Lower leg skin (tissue), 4 donors: ENCODE measurements at regions not wholly inside any gene's neighbourhood (a gene's known extent, or its start where the extent isn't known, plus 50 kb on each side); places are given as distances from the start of the nearest gene placed in this dataset.
A peak's percentile ranks its signal among the peaks of the same experiment; 100 is the strongest.

Source experiments
- DNase-seq, 2 donors: peaks; one replicate each; pipeline ENCODE4 v3.0.0-alpha.2; 2019; ENCODE audit warnings: low spot score in 2 of 2
- H3K4me3 ChIP-seq: fragments of 200-600 bp; sonication (generic); 2 replicates; pipeline ENCODE4 v1.5.1; 2017; ENCODE audit warnings: mild to moderate bottlenecking, low read depth; ENCODE audit not compliant: poor library complexity, severe bottlenecking
- POLR2A ChIP-seq, 2 donors: fragments of 450-650 bp; IDR thresholded peaks; one replicate each; pipeline ENCODE4 v1.6.1; 2016 to 2017; ENCODE audit warnings: antibody characterized with exemption in 2 of 2, mild to moderate bottlenecking in 1 of 2, moderate library complexity in 1 of 2
- WGBS, 2 donors: methylation state at CpG; one replicate each; pipeline ENCODE4 v1.1.5; 2018; 5-methylcytosine and 5-hydroxymethylcytosine counted together
- intact Hi-C: fragments of 100-400 bp; cut with DNase I; formaldehyde crosslinking; loops from one replicate; pipeline ENCODE4 v1.15.0; 2023; ENCODE audit warnings: low total_unique reads
- TF ChIP-seq, protein P1 (sequence below), 3 donors: fragments of 450-650 bp; IDR thresholded peaks; one replicate each; pipeline ENCODE4 v1.5.1; 2016; ENCODE audit warnings: antibody characterized with exemption in 3 of 3, mild to moderate bottlenecking in 3 of 3, moderate library complexity in 2 of 3

DNA sequence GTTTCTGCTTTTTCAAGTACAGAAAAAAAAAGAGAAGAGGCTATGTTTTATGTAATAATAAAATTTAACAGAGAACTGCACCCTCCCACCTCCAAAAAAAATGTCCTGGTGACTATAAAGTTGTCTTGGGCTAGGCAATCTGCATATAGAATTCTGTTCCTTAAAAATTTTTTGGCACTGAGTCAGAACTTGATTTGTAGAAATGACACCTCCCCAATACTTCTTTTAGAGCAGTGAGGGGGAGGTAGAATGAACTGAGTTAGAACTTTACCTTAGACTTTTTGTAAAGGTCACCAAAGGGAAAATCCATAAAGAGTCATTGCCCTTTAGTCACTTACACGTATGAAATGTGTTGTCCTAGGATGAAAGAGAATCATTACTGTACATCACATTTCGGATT lies 80.0 kb downstream of the BTG1 start:
- WGBS, 2 donors: 66 to 67% methylated on average over 2 of the region's 2 CpGs
- DNase-seq: no peak
- intact Hi-C loops: no loop called here
- no peak overlapping the region for H3K4me3 ChIP-seq
- TF ChIP-seq POLR2A (IDR thresholded peaks at IDR 0.05): no peak
- TF ChIP-seq, protein P1, sequence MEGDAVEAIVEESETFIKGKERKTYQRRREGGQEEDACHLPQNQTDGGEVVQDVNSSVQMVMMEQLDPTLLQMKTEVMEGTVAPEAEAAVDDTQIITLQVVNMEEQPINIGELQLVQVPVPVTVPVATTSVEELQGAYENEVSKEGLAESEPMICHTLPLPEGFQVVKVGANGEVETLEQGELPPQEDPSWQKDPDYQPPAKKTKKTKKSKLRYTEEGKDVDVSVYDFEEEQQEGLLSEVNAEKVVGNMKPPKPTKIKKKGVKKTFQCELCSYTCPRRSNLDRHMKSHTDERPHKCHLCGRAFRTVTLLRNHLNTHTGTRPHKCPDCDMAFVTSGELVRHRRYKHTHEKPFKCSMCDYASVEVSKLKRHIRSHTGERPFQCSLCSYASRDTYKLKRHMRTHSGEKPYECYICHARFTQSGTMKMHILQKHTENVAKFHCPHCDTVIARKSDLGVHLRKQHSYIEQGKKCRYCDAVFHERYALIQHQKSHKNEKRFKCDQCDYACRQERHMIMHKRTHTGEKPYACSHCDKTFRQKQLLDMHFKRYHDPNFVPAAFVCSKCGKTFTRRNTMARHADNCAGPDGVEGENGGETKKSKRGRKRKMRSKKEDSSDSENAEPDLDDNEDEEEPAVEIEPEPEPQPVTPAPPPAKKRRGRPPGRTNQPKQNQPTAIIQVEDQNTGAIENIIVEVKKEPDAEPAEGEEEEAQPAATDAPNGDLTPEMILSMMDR (IDR thresholded peaks at IDR 0.05): no peak

DNA sequence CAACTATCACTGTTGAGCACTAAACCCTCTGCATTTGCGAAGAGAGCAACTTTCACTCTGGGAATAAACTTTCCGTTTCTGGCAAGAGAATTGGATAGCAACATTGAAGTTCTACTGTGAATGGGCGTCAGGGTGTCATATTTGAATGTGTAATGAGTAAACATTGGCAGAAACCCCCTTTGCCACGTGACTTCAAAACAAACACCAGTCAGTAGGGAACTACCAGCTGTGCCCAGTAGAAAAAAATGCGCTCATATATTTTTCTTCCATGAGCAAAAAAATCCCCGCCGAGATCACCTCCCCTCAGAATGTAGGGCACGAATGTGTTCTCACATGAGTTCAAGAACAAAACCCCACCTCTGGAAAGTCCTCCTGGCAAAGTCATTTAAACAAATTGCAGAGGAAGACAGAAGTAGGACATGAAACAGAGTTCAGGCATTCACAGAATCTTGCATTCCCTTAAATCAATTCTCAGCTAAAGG lies 80.6 kb downstream of the BTG1 start:
- DNase-seq: peak in 1 of 2 donors; percentile 59
- TF ChIP-seq, protein P1 (IDR thresholded peaks at IDR 0.05): no peak
- TF ChIP-seq POLR2A (IDR thresholded peaks at IDR 0.05): no peak
- H3K4me3 ChIP-seq: no peak overlapping the region
- WGBS, 2 donors: 33 to 35% methylated on average over 8 of the region's 8 CpGs
- intact Hi-C loops: no loop called here

DNA sequence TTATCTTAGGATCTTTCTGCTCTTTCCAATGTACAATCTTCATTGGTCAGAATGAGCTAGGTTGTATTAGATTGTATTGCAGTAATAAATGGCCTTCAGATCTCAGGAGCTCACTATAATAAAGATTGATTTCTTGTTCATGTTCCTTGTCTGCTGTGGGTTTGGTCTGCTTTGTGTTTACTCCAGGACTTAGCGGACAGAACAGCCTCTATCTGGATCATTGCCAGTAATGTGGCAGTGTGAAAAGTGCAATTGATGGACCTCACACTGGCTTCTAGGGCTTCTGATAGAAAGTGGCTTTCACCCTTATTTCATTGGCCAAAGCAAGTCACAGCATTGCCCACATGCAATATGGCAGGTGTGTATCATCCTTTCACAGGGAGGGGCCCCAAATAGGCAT lies 81.2 kb downstream of the BTG1 start:
- no peak for DNase-seq
- no peak overlapping the region for H3K4me3 ChIP-seq

DNA sequence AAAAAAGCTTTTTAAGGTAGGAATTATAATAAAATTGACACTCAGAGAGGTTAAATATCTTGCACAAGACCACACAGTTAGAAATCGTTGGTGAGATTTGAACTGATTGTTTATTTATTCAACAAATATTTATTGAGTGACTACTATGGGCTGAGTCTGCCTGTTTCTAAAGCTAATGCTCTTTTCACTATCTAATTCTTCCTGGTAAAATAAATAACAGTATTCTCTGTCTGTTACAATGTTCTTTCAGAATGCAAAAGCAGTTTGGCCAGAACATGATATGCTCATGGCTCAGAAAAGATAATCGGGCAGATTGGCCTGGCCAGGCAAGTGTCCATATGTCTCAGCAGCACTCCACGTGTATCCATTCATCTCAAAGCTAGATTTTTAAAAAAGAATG lies 82.0 kb downstream of the BTG1 start:
- TF ChIP-seq POLR2A (IDR thresholded peaks at IDR 0.05): no peak
- TF ChIP-seq, protein P1 (IDR thresholded peaks at IDR 0.05): no peak
- no peak for DNase-seq
- H3K4me3 ChIP-seq: no peak overlapping the region
- intact Hi-C loops: no loop called here
- 80 to 86% methylated on average over 3 of the region's 3 CpGs for WGBS, 2 donors

More for the DNA sequence above, 81.2 kb downstream of the BTG1 start:
- 42 to 48% methylated on average over 1 of the region's 1 CpG for WGBS, 2 donors
- intact Hi-C loops: no loop called here
- TF ChIP-seq, protein P1 (IDR thresholded peaks at IDR 0.05): no peak
- TF ChIP-seq POLR2A (IDR thresholded peaks at IDR 0.05): no peak

DNA sequence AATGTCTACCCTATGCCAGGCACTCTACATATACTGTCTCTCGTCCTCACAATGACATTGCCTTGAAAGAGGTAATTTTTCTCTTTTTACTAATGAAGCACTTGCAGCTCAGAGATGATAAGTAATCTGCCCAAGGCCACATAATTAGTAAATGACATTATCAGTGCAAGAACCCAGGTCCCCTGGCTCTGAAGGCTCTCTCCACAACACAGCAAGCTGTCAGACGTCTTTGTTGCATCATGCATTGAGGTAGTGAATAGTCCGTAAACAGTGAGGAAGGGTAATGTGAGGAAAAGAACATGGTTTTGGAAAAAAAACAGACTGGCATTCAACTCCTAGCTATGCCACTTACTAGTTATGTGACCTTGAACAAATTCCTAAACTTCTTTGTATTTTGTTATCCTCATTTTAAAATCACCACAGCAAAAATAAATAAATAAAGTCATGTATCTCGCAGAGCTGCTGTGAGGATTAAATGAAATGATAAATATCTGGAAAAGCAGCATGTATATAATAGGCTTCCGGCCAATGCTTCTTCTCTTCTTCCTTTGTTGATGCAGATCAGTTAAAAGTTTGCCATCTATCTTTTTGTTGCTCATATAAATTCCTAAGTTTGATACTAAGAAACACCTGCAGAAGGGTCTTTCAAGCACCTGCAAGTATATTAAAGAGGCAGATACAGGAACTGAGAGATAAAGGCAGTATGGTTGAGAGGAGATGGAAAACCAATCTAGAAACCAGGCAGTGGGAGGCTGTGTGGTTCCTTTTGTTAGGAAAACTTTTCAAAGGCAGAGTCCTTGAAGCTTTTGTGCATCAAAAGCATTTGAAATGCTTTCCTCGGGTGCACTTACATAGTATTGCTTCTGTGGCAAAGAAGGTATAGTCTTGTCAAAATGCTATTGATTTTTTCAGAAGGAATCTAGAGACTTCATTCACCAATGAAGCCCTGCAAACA lies 82.8 kb downstream of the BTG1 start:
- no peak for TF ChIP-seq POLR2A (IDR thresholded peaks at IDR 0.05)
- TF ChIP-seq, protein P1 (IDR thresholded peaks at IDR 0.05): no peak
- 81 to 82% methylated on average over 6 of the region's 6 CpGs for WGBS, 2 donors
- DNase-seq: no peak
- intact Hi-C loops: no loop called here
- no peak overlapping the region for H3K4me3 ChIP-seq
